ENCODE measurements at regions not wholly inside any gene's neighbourhood (a gene's known extent, or its start where the extent isn't known, plus 50 kb on each side); places are given as distances from the start of the nearest gene placed in this dataset.

GRCh38 chr5:38714703-38715355, 131.0 kb upstream of the OSMR start:
- H3K36me3 ChIP-seq: no peaks in the 10 kb centered on the region
- no peak overlapping the region for H3K27ac ChIP-seq
- TF ChIP-seq POLR2A (IDR thresholded peaks at IDR 0.05) (no peak), CTCF (IDR thresholded peaks at IDR 0.05) (no peak)
- no peak for DNase-seq
- no peaks in the 10 kb centered on the region for H3K9me3 ChIP-seq
- H3K27me3 ChIP-seq: no peaks in the 10 kb centered on the region
- H3K4me3 ChIP-seq: no peak overlapping the region
- H3K4me1 ChIP-seq: peaks cover 0 to 7% (median 0%) of the 10 kb centered on the region in 4 donors

- TF ChIP-seq CTCF (IDR thresholded peaks at IDR 0.05) (no peak), POLR2A (IDR thresholded peaks at IDR 0.05) (no peak)
- H3K27me3 ChIP-seq: no peaks in the 10 kb centered on the region
- DNase-seq: no peak
- no peaks in the 10 kb centered on the region for H3K9me3 ChIP-seq
- H3K4me3 ChIP-seq: no peak overlapping the region
- no peaks in the 10 kb centered on the region for H3K36me3 ChIP-seq
- H3K4me1 ChIP-seq: peaks cover 0 to 8% (median 0%) of the 10 kb centered on the region in 4 donors
- H3K27ac ChIP-seq: no peak overlapping the region
Measured at GRCh38 chr5:38715696-38716095, 130.1 kb upstream of the OSMR start.

- TF ChIP-seq CTCF (IDR thresholded peaks at IDR 0.05) (no peak), POLR2A (IDR thresholded peaks at IDR 0.05) (no peak)
- Histone ChIP-seq H3K4me3 (no peak overlapping the region), H3K27ac (no peak overlapping the region), H3K36me3 (no peaks in the 10 kb centered on the region), H3K4me1 (peaks cover 0 to 8% (median 0%) of the 10 kb centered on the region in 4 donors), H3K27me3 (no peaks in the 10 kb centered on the region), H3K9me3 (no peaks in the 10 kb centered on the region)
- no peak for DNase-seq
Measured at GRCh38 chr5:38716516-38716915, 129.3 kb upstream of the OSMR start.

- Histone ChIP-seq H3K27ac (peak overlapping the region; percentile 0 to 64 (median 28)), H3K9me3 (no peaks in the 10 kb centered on the region), H3K4me1 (peaks cover 0 to 8% (median 0%) of the 10 kb centered on the region in 4 donors), H3K36me3 (no peaks in the 10 kb centered on the region), H3K4me3 (no peak overlapping the region), H3K27me3 (no peaks in the 10 kb centered on the region)
- DNase-seq: no peak
- no peak for TF ChIP-seq POLR2A (IDR thresholded peaks at IDR 0.05)
Measured at GRCh38 chr5:38718771-38719391, 126.9 kb upstream of the OSMR start.

GRCh38 chr5:38719403-38719802, 126.4 kb upstream of the OSMR start:
- no peak for TF ChIP-seq CTCF (IDR thresholded peaks at IDR 0.05)
- no peak for TF ChIP-seq POLR2A (IDR thresholded peaks at IDR 0.05)
- Histone ChIP-seq H3K9me3 (no peaks in the 10 kb centered on the region), H3K27ac (peak overlapping the region in 2 of 4 donors; percentile 9 to 46), H3K36me3 (no peaks in the 10 kb centered on the region), H3K4me3 (no peak overlapping the region), H3K4me1 (peaks cover 0 to 8% (median 0%) of the 10 kb centered on the region in 4 donors), H3K27me3 (no peaks in the 10 kb centered on the region)
- no peak for DNase-seq

GRCh38 chr5:38719916-38720315, 125.9 kb upstream of the OSMR start:
- no peaks in the 10 kb centered on the region for H3K36me3 ChIP-seq
- H3K27ac ChIP-seq: peak overlapping the region in 2 of 4 donors; percentile 9 to 46
- H3K4me3 ChIP-seq: no peak overlapping the region
- TF ChIP-seq POLR2A (IDR thresholded peaks at IDR 0.05): no peak
- no peak for TF ChIP-seq CTCF (IDR thresholded peaks at IDR 0.05)
- H3K9me3 ChIP-seq: no peaks in the 10 kb centered on the region
- DNase-seq: no peak
- no peaks in the 10 kb centered on the region for H3K27me3 ChIP-seq
- peaks cover 0 to 8% (median 0%) of the 10 kb centered on the region in 4 donors for H3K4me1 ChIP-seq
